GM21786 (cell line): ENCODE measurements at regions not wholly inside any gene's neighbourhood (a gene's known extent, or its start where the extent isn't known, plus 50 kb on each side); places are given as distances from the start of the nearest gene placed in this dataset.

Source experiments
- ATAC-seq: cut with Tn5 transposase; IDR thresholded peaks from one replicate; pipeline ENCODE4 v1.9.1; 2021; ENCODE audit not compliant: unreplicated experiment

GRCh38 chr21:23003951-23004350 lies 2005.7 kb downstream of the NCAM2 start:
- ATAC-seq, result no peak

- ATAC-seq, result no peak
Measured at GRCh38 chr21:23008601-23009202, 2010.5 kb downstream of the NCAM2 start.

- no peak for ATAC-seq
Measured at GRCh38 chr21:23009360-23009759, 2011.2 kb downstream of the NCAM2 start.

GRCh38 chr21:23014021-23014420 lies 2015.8 kb downstream of the NCAM2 start:
- ATAC-seq, result no peak

- no peak for ATAC-seq
Measured at GRCh38 chr21:23016617-23017016, 2018.4 kb downstream of the NCAM2 start.

- no peak for ATAC-seq
Measured at GRCh38 chr21:23017989-23018388, 2019.8 kb downstream of the NCAM2 start.

GRCh38 chr21:23020969-23021368 lies 2022.8 kb downstream of the NCAM2 start:
- no peak for ATAC-seq

- no peak for ATAC-seq
Measured at GRCh38 chr21:23021481-23021880, 2023.3 kb downstream of the NCAM2 start.

GRCh38 chr21:23026878-23027277 lies 2028.7 kb downstream of the NCAM2 start:
- no peak for ATAC-seq

- no peak for ATAC-seq
Measured at GRCh38 chr21:23039846-23040245, 2041.6 kb downstream of the NCAM2 start.

GRCh38 chr21:23045955-23046354 lies 2047.7 kb downstream of the NCAM2 start:
- no peak for ATAC-seq

- no peak for ATAC-seq
Measured at GRCh38 chr21:23067672-23068071, 2069.5 kb downstream of the NCAM2 start.

GRCh38 chr21:23083242-23083641 lies 2085.0 kb downstream of the NCAM2 start:
- ATAC-seq, result no peak

GRCh38 chr21:23093259-23093658 lies 2095.1 kb downstream of the NCAM2 start:
- ATAC-seq, result no peak

- no peak for ATAC-seq
Measured at GRCh38 chr21:23099185-23099584, 2101.0 kb downstream of the NCAM2 start.

- ATAC-seq, result no peak
Measured at GRCh38 chr21:23101111-23101510, 2102.9 kb downstream of the NCAM2 start.

GRCh38 chr21:23108533-23108932 lies 2110.3 kb downstream of the NCAM2 start:
- no peak for ATAC-seq

- no peak for ATAC-seq
Measured at GRCh38 chr21:23111070-23111600, 2112.9 kb downstream of the NCAM2 start.

- no peak for ATAC-seq
Measured at GRCh38 chr21:23119491-23119890, 2121.3 kb downstream of the NCAM2 start.

GRCh38 chr21:23127973-23128372 lies 2129.8 kb downstream of the NCAM2 start:
- ATAC-seq, result no peak

GRCh38 chr21:23130308-23130707 lies 2132.1 kb downstream of the NCAM2 start:
- ATAC-seq, result no peak

GRCh38 chr21:23131177-23131576 lies 2133.0 kb downstream of the NCAM2 start:
- ATAC-seq, result no peak

GRCh38 chr21:23138797-23139196 lies 2140.6 kb downstream of the NCAM2 start:
- ATAC-seq, result no peak
